Fibroblast of peridontal ligament (primary cell): ENCODE measurements at regions not wholly inside any gene's neighbourhood (a gene's known extent, or its start where the extent isn't known, plus 50 kb on each side); places are given as distances from the start of the nearest gene placed in this dataset.
A peak's percentile ranks its signal among the peaks of the same experiment; 100 is the strongest.
"Not testable (repeated sequence)": the region's sequence is repeated elsewhere in the genome, so short reads cannot be mapped to it uniquely, and the experiment has no call there.

Experiments used
- DNase-seq: peaks from one replicate; pipeline ENCODE4 v3.0.0-alpha.2; 2010; ENCODE audit errors: extremely low read depth

- DNase-seq = no peak
Measured at GRCh38 chr15:59896663-59897074, 107.4 kb upstream of the FOXB1 start.

GRCh38 chr15:59894835-59895234 lies 109.3 kb upstream of the FOXB1 start:
- no peak for DNase-seq

GRCh38 chr15:59892985-59893384 lies 111.1 kb upstream of the FOXB1 start:
- DNase-seq = peak; percentile 10

GRCh38 chr15:59887870-59888269 lies 116.2 kb upstream of the FOXB1 start:
- DNase-seq = not testable (repeated sequence)

- DNase-seq = no peak
Measured at GRCh38 chr15:59887211-59887610, 116.9 kb upstream of the FOXB1 start.

- DNase-seq = no peak
Measured at GRCh38 chr15:59886441-59886840, 117.7 kb upstream of the FOXB1 start.

- no peak for DNase-seq
Measured at GRCh38 chr15:59885832-59886231, 118.3 kb upstream of the FOXB1 start.

GRCh38 chr15:59879506-59880265 lies 124.4 kb upstream of the FOXB1 start:
- peak; percentile 67 for DNase-seq

- no peak for DNase-seq
Measured at GRCh38 chr15:59876140-59876539, 128.0 kb upstream of the FOXB1 start.

- no peak for DNase-seq
Measured at GRCh38 chr15:59873644-59874272, 130.4 kb upstream of the FOXB1 start.

GRCh38 chr15:59867086-59867855 lies 136.8 kb upstream of the FOXB1 start:
- DNase-seq = no peak

GRCh38 chr15:59866642-59867041 lies 137.5 kb upstream of the FOXB1 start:
- no peak for DNase-seq

GRCh38 chr15:59862191-59863155 lies 141.6 kb upstream of the FOXB1 start:
- DNase-seq = no peak

- no peak for DNase-seq
Measured at GRCh38 chr15:59847968-59848367, 156.1 kb upstream of the FOXB1 start.

GRCh38 chr15:59845942-59846499 lies 156.9 kb upstream of the BNIP2 start:
- DNase-seq = no peak

GRCh38 chr15:59843609-59844008 lies 154.5 kb upstream of the BNIP2 start:
- DNase-seq = no peak

GRCh38 chr15:59841036-59841435 lies 151.9 kb upstream of the BNIP2 start:
- no peak for DNase-seq

GRCh38 chr15:59839906-59840305 lies 150.8 kb upstream of the BNIP2 start:
- no peak for DNase-seq

GRCh38 chr15:59838900-59839299 lies 149.8 kb upstream of the BNIP2 start:
- DNase-seq = no peak

GRCh38 chr15:59835776-59836175 lies 146.7 kb upstream of the BNIP2 start:
- no peak for DNase-seq

GRCh38 chr15:59834528-59834927 lies 145.4 kb upstream of the BNIP2 start:
- DNase-seq = no peak
